Body of pancreas (tissue), 4 donors: ENCODE measurements at regions not wholly inside any gene's neighbourhood (a gene's known extent, or its start where the extent isn't known, plus 50 kb on each side); places are given as distances from the start of the nearest gene placed in this dataset.

ENCODE experiments used
- CTCF ChIP-seq, 7 experiments: fragments of 450-650 bp in 4 of 7; fragments of 200-600 bp in 3 of 7; sonication (generic) in 3 of 7; IDR thresholded peaks; one replicate each; pipeline ENCODE4 v1.5.1; 2016 to 2019; ENCODE audit warnings: antibody characterized with exemption in 7 of 7
- POLR2A ChIP-seq, 3 donors: fragments of 450-650 bp; IDR thresholded peaks; one replicate each; pipeline ENCODE4 v1.6.1; 2016; ENCODE audit warnings: antibody characterized with exemption in 3 of 3, mild to moderate bottlenecking in 2 of 3

DNA sequence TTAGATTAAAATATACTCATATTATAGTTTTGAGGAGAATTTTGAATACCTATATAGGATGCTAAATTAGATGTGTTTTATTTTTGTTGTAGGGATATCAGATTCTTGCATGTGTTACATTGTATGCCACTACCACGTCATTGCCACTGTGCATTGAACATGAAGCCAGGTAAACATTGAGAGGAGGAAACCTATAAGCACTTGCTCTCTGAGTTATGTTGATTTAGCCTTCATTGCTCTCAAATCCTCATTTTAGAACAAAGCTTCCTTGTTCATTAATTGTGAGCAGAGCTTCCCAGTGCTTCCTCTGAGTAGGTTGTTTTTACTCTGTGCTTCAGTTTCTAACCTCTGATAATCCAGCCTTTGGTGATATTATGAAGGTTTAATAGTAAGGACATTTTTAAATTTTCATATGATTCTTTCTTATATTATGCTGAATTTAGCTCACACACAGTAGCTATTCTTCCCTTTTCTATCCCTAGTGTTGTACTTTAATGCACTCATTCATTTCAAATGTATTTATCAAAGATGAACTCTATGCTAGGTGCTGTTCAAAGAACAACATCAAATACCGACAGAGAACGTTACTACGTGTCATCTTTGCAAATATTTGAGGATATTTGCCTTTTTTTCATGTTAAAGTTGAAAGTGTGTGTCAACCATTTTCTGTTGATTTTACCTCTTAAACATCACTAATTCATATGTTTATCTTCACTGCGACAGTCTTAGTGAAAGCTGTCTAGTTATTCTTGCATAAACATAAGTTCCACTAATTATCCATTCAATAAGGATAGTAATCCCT, 1448.0 kb upstream of the MIR17HG start:
- TF ChIP-seq CTCF (IDR thresholded peaks at IDR 0.05) (no peak), POLR2A (IDR thresholded peaks at IDR 0.05) (no peak)
